CD8-positive, alpha-beta memory T cell (primary cell): ENCODE measurements at regions not wholly inside any gene's neighbourhood (a gene's known extent, or its start where the extent isn't known, plus 50 kb on each side); places are given as distances from the start of the nearest gene placed in this dataset.

Experiments used
- CTCF ChIA-PET: fragments of 350-600 bp; sonication (Branson Sonifier 250); formaldehyde crosslinking; loops from one replicate; lab custom pipeline; 2021; ENCODE audit warnings: antibody characterized with exemption; lab: Charles Lee
- POLR2A ChIA-PET: fragments of 350-600 bp; sonication (Branson Sonifier 250); formaldehyde crosslinking; loops from one replicate; lab custom pipeline; 2021; ENCODE audit warnings: antibody characterized with exemption; lab: Charles Lee
- DNase-seq, 5 donors: peaks; one replicate each; pipeline versions ENCODE4 v3.0.0 to v3.0.0-alpha.2; 2020 to 2022; ENCODE audit warnings: mixed read lengths in 1 of 5
- H3K27ac ChIP-seq: one replicate; pipeline ENCODE4 v1.7.0; 2013; ENCODE audit warnings: low read depth, mild to moderate bottlenecking, low read length, moderate library complexity
- H3K27me3 ChIP-seq: 2 replicates; pipeline ENCODE4 v1.7.0; 2013; ENCODE audit warnings: low read length, mild to moderate bottlenecking; ENCODE audit not compliant: insufficient read depth, poor library complexity, severe bottlenecking
- H3K36me3 ChIP-seq: 2 replicates; pipeline ENCODE4 v1.7.0; 2013; ENCODE audit warnings: mild to moderate bottlenecking, low read length, moderate library complexity; ENCODE audit not compliant: insufficient read depth
- H3K4me1 ChIP-seq: 2 replicates; pipeline ENCODE4 v1.7.0; 2013; ENCODE audit warnings: mild to moderate bottlenecking, low read length, moderate library complexity; ENCODE audit not compliant: insufficient read depth
- H3K4me3 ChIP-seq: 2 replicates; pipeline ENCODE4 v1.7.0; 2013; ENCODE audit warnings: mild to moderate bottlenecking, low read length
- H3K9me3 ChIP-seq: 2 replicates; pipeline ENCODE4 v1.7.0; 2013; ENCODE audit warnings: mild to moderate bottlenecking, low read length
- H3K27ac Mint-ChIP-seq, 8 donors: one replicate each; pipeline ENCODE4 v1.8.0; 2020 to 2021; ENCODE audit warnings: mixed read lengths in 8 of 8, mild to moderate bottlenecking in 6 of 8, inconsistent platforms in 3 of 8, moderate library complexity in 3 of 8
- H3K27me3 Mint-ChIP-seq, 2 donors: one replicate each; pipeline ENCODE4 v1.8.0; 2020 to 2021; ENCODE audit warnings: mixed read lengths in 2 of 2, mild to moderate bottlenecking in 1 of 2, moderate library complexity in 1 of 2
- H3K36me3 Mint-ChIP-seq, 3 donors: one replicate each; pipeline ENCODE4 v1.8.0; 2020 to 2021; ENCODE audit warnings: mixed read lengths in 3 of 3, inconsistent platforms in 1 of 3, mild to moderate bottlenecking in 1 of 3
- H3K4me1 Mint-ChIP-seq, 3 donors: one replicate each; pipeline ENCODE4 v1.8.0; 2020 to 2021; ENCODE audit warnings: mixed read lengths in 3 of 3, inconsistent platforms in 1 of 3, mild to moderate bottlenecking in 1 of 3
- H3K4me3 Mint-ChIP-seq, 7 donors: one replicate each; pipeline ENCODE4 v1.8.0; 2020 to 2021; ENCODE audit warnings: mixed read lengths in 7 of 7, mild to moderate bottlenecking in 6 of 7, moderate library complexity in 4 of 7, inconsistent platforms in 2 of 7
- H3K9me3 Mint-ChIP-seq, 5 donors: one replicate each; pipeline ENCODE4 v1.8.0; 2020 to 2022; ENCODE audit warnings: mixed read lengths in 5 of 5, mild to moderate bottlenecking in 3 of 5, moderate library complexity in 2 of 5, inconsistent platforms in 1 of 5

GRCh38 chr7:21364801-21365271 lies 63.0 kb upstream of the SP4 start:
- H3K9me3 Mint-ChIP-seq: no peaks in the 10 kb centered on the region
- no peak for DNase-seq
- H3K4me3 Mint-ChIP-seq: no peak overlapping the region
- ChIA-PET POLR2A (no interaction called here), CTCF (no interaction called here)
- Histone ChIP-seq H3K4me1 (peaks cover 6% of the 10 kb centered on the region), H3K36me3 (no peaks in the 10 kb centered on the region), H3K27me3 (no peaks in the 10 kb centered on the region), H3K4me3 (no peak overlapping the region), H3K9me3 (no peaks in the 10 kb centered on the region), H3K27ac (no peak overlapping the region)
- H3K27ac Mint-ChIP-seq: peak overlapping the region in 1 of 8 donors; percentile 12
- H3K4me1 Mint-ChIP-seq: peaks cover 33 to 45% (median 43%) of the 10 kb centered on the region in 3 donors
- H3K36me3 Mint-ChIP-seq: peaks cover 0 to 5% (median 0%) of the 10 kb centered on the region in 3 donors
- H3K27me3 Mint-ChIP-seq: no peaks in the 10 kb centered on the region

- ChIA-PET CTCF (no interaction called here), POLR2A (no interaction called here)
- peak overlapping the region in 1 of 8 donors; percentile 8 for H3K27ac Mint-ChIP-seq
- no peaks in the 10 kb centered on the region for H3K36me3 ChIP-seq
- no peak overlapping the region for H3K4me3 ChIP-seq
- H3K27me3 Mint-ChIP-seq: no peaks in the 10 kb centered on the region
- H3K27ac ChIP-seq: no peak overlapping the region
- peaks cover 0 to 5% (median 0%) of the 10 kb centered on the region in 3 donors for H3K36me3 Mint-ChIP-seq
- peaks cover 27 to 33% (median 31%) of the 10 kb centered on the region in 3 donors for H3K4me1 Mint-ChIP-seq
- no peaks in the 10 kb centered on the region for H3K27me3 ChIP-seq
- no peaks in the 10 kb centered on the region for H3K9me3 ChIP-seq
- H3K9me3 Mint-ChIP-seq: no peaks in the 10 kb centered on the region
- no peak for DNase-seq
- no peak overlapping the region for H3K4me3 Mint-ChIP-seq
- H3K4me1 ChIP-seq: peaks cover 6% of the 10 kb centered on the region
Measured at GRCh38 chr7:21365866-21366624, 61.8 kb upstream of the SP4 start.

- Histone ChIP-seq H3K27me3 (no peaks in the 10 kb centered on the region), H3K36me3 (no peaks in the 10 kb centered on the region), H3K9me3 (no peaks in the 10 kb centered on the region), H3K4me3 (no peak overlapping the region), H3K27ac (no peak overlapping the region), H3K4me1 (no peaks in the 10 kb centered on the region)
- no peak overlapping the region for H3K4me3 Mint-ChIP-seq
- H3K27ac Mint-ChIP-seq: peak overlapping the region in 1 of 8 donors; percentile 14
- H3K36me3 Mint-ChIP-seq: no peaks in the 10 kb centered on the region
- POLR2A ChIA-PET: no interaction called here
- CTCF ChIA-PET: no interaction called here
- no peak for DNase-seq
- H3K9me3 Mint-ChIP-seq: no peaks in the 10 kb centered on the region
- H3K27me3 Mint-ChIP-seq: no peaks in the 10 kb centered on the region
- H3K4me1 Mint-ChIP-seq: peaks cover 17 to 22% (median 21%) of the 10 kb centered on the region in 3 donors
Measured at GRCh38 chr7:21367081-21367480, 60.8 kb upstream of the SP4 start.

DNA sequence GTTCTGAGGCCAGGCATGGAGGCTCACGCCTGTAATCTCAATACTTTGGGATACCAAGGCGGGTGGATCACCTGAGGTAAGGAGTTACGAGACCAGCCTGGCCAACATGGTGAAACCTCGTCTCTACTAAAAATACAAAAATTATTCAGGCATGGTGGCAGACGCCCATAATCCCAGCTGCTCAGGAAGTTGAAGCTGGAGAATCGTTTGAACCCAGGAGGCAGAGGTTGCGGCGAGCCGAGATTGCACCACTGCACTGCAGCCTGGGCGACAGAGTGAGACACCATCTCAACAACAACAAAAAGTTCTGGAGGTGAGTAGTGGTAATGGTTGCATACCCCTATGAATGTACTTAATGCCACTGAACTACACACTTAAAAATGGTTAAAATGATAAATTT lies 60.3 kb upstream of the SP4 start:
- Histone ChIP-seq H3K36me3 (no peaks in the 10 kb centered on the region), H3K4me3 (no peak overlapping the region), H3K27ac (no peak overlapping the region), H3K4me1 (no peaks in the 10 kb centered on the region), H3K9me3 (no peaks in the 10 kb centered on the region), H3K27me3 (no peaks in the 10 kb centered on the region)
- H3K4me1 Mint-ChIP-seq: peaks cover 14 to 18% (median 17%) of the 10 kb centered on the region in 3 donors
- no peak overlapping the region for H3K4me3 Mint-ChIP-seq
- H3K27ac Mint-ChIP-seq: no peak overlapping the region
- DNase-seq: no peak
- no peaks in the 10 kb centered on the region for H3K9me3 Mint-ChIP-seq
- no peaks in the 10 kb centered on the region for H3K36me3 Mint-ChIP-seq
- no peaks in the 10 kb centered on the region for H3K27me3 Mint-ChIP-seq
- ChIA-PET POLR2A (no interaction called here), CTCF (no interaction called here)

DNA sequence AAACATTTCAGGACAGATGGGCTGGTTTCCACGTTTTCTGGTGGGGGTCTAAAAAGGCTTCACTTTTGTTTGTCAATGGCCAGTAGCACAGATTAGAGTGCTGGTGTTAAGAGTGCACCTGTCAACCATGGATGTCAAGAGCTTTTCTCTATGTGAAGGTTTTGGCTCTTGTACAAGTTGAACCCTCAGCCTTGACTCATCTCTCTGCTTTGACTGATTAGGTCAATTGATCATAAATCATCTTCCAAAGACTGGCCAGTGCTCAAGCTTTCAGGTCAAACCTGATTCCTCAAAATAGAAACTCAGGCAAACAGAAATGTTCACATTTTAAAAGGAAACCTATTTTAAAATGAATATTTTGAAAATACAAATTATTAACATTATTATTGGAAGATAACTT lies 59.6 kb upstream of the SP4 start:
- H3K36me3 ChIP-seq: no peaks in the 10 kb centered on the region
- H3K27me3 Mint-ChIP-seq: no peaks in the 10 kb centered on the region
- no peak overlapping the region for H3K4me3 ChIP-seq
- ChIA-PET CTCF (no interaction called here), POLR2A (no interaction called here)
- no peaks in the 10 kb centered on the region for H3K27me3 ChIP-seq
- H3K27ac Mint-ChIP-seq: no peak overlapping the region
- no peak overlapping the region for H3K4me3 Mint-ChIP-seq
- H3K9me3 Mint-ChIP-seq: peaks cover 0 to 3% (median 0%) of the 10 kb centered on the region in 5 donors
- H3K4me1 ChIP-seq: no peaks in the 10 kb centered on the region
- H3K36me3 Mint-ChIP-seq: peaks cover 0 to 4% (median 2%) of the 10 kb centered on the region in 3 donors
- no peak for DNase-seq
- peaks cover 14 to 18% (median 17%) of the 10 kb centered on the region in 3 donors for H3K4me1 Mint-ChIP-seq
- H3K9me3 ChIP-seq: no peaks in the 10 kb centered on the region
- no peak overlapping the region for H3K27ac ChIP-seq

GRCh38 chr7:21370283-21370982 lies 57.5 kb upstream of the SP4 start:
- Histone ChIP-seq H3K27ac (no peak overlapping the region), H3K27me3 (no peaks in the 10 kb centered on the region), H3K4me1 (no peaks in the 10 kb centered on the region), H3K36me3 (no peaks in the 10 kb centered on the region), H3K9me3 (no peaks in the 10 kb centered on the region), H3K4me3 (no peak overlapping the region)
- ChIA-PET CTCF (interaction anchor here (0.9 to 1.2 kb wide), 2 partner anchors 13 to 42 kb away, joined by 3 read pairs; no protein-coding TSS in a partner anchor), POLR2A (no interaction called here)
- no peak for DNase-seq
- peaks cover 0 to 3% (median 0%) of the 10 kb centered on the region in 5 donors for H3K9me3 Mint-ChIP-seq
- H3K36me3 Mint-ChIP-seq: peaks cover 0 to 4% (median 2%) of the 10 kb centered on the region in 3 donors
- H3K4me1 Mint-ChIP-seq: peaks cover 14 to 18% (median 17%) of the 10 kb centered on the region in 3 donors
- no peak overlapping the region for H3K4me3 Mint-ChIP-seq
- no peaks in the 10 kb centered on the region for H3K27me3 Mint-ChIP-seq
- H3K27ac Mint-ChIP-seq: no peak overlapping the region

- H3K9me3 Mint-ChIP-seq: peaks cover 0 to 3% (median 0%) of the 10 kb centered on the region in 5 donors
- no peaks in the 10 kb centered on the region for H3K27me3 ChIP-seq
- H3K4me3 Mint-ChIP-seq: no peak overlapping the region
- no peaks in the 10 kb centered on the region for H3K36me3 ChIP-seq
- peaks cover 9 to 11% (median 9%) of the 10 kb centered on the region in 3 donors for H3K4me1 Mint-ChIP-seq
- no peaks in the 10 kb centered on the region for H3K9me3 ChIP-seq
- no peak overlapping the region for H3K27ac Mint-ChIP-seq
- no peaks in the 10 kb centered on the region for H3K4me1 ChIP-seq
- no peak for DNase-seq
- H3K27ac ChIP-seq: no peak overlapping the region
- ChIA-PET POLR2A (no interaction called here), CTCF (interaction anchor here (0.9 to 1.2 kb wide), 2 partner anchors 14 to 41 kb away, joined by 3 read pairs; no protein-coding TSS in a partner anchor)
- no peaks in the 10 kb centered on the region for H3K27me3 Mint-ChIP-seq
- no peak overlapping the region for H3K4me3 ChIP-seq
- peaks cover 0 to 4% (median 2%) of the 10 kb centered on the region in 3 donors for H3K36me3 Mint-ChIP-seq
Measured at GRCh38 chr7:21371360-21371759, 56.5 kb upstream of the SP4 start.

DNA sequence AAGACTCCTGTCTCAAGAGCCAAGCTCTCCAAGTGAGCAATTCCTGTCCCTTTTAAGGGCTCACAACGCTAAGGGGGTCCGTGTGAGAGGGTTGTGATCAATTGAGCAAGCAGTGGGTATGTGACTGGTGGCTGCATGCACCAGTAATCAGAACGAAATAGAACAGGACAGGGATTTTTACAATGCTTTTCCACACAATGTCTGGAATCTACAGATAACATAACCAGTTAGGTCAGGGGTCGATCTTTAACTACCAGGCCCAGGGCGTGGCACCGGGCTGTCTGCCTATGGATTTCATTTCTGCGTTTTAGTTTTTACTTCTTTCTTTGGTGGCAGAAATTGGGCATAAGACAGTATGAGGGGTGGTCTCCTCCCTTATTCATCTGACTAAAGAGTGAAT lies 54.9 kb upstream of the SP4 start:
- Mint-ChIP-seq H3K4me3 (no peak overlapping the region), H3K9me3 (peaks cover 13 to 17% (median 15%) of the 10 kb centered on the region in 5 donors), H3K36me3 (peaks cover 4 to 20% (median 4%) of the 10 kb centered on the region in 3 donors), H3K27me3 (no peaks in the 10 kb centered on the region), H3K27ac (no peak overlapping the region), H3K4me1 (peaks cover 0 to 4% (median 0%) of the 10 kb centered on the region in 3 donors)
- no peaks in the 10 kb centered on the region for H3K36me3 ChIP-seq
- POLR2A ChIA-PET: no interaction called here
- no peaks in the 10 kb centered on the region for H3K4me1 ChIP-seq
- no peak for DNase-seq
- H3K27ac ChIP-seq: no peak overlapping the region
- CTCF ChIA-PET: no interaction called here
- H3K9me3 ChIP-seq: no peaks in the 10 kb centered on the region
- no peaks in the 10 kb centered on the region for H3K27me3 ChIP-seq
- H3K4me3 ChIP-seq: no peak overlapping the region
